HFF-Myc (cell line): ENCODE measurements at regions not wholly inside any gene's neighbourhood (a gene's known extent, or its start where the extent isn't known, plus 50 kb on each side); places are given as distances from the start of the nearest gene placed in this dataset.

Experiments
- DNase-seq: peaks from one replicate; pipeline ENCODE4 v3.0.0-alpha.2; 2011; ENCODE audit warnings: low read depth; ENCODE audit errors: extremely low read depth
- H3K4me3 ChIP-seq: replicated peaks from 2 replicates; pipeline ENCODE4 v1.5.1; 2011; ENCODE audit warnings: low read depth, mild to moderate bottlenecking, control low read depth, low read length
- CTCF ChIP-seq: IDR thresholded peaks from 2 replicates; pipeline ENCODE4 v1.5.1; 2012; ENCODE audit warnings: mild to moderate bottlenecking, low read depth, low read length, control low read depth; ENCODE audit errors: missing control alignments

- DNase-seq, result no peak
- H3K4me3 ChIP-seq, result no peak overlapping the region
- no peak for TF ChIP-seq CTCF
Measured at GRCh38 chr18:52175406-52175805, 164.6 kb upstream of the DCC start.

- no peak overlapping the region for H3K4me3 ChIP-seq
- no peak for DNase-seq
- no peak for TF ChIP-seq CTCF
Measured at GRCh38 chr18:52183107-52183506, 156.9 kb upstream of the DCC start.

GRCh38 chr18:52190195-52190594 is 149.8 kb upstream of the DCC start:
- DNase-seq, result no peak
- no peak for TF ChIP-seq CTCF
- no peak overlapping the region for H3K4me3 ChIP-seq

GRCh38 chr18:52190631-52191030 is 149.4 kb upstream of the DCC start:
- H3K4me3 ChIP-seq, result no peak overlapping the region
- no peak for DNase-seq
- no peak for TF ChIP-seq CTCF

GRCh38 chr18:52200406-52200805 is 139.6 kb upstream of the DCC start:
- no peak for DNase-seq
- TF ChIP-seq CTCF, result no peak
- H3K4me3 ChIP-seq, result no peak overlapping the region

GRCh38 chr18:52200921-52201663 is 138.9 kb upstream of the DCC start:
- TF ChIP-seq CTCF, result no peak
- DNase-seq, result no peak

GRCh38 chr18:52208646-52209045 is 131.4 kb upstream of the DCC start:
- TF ChIP-seq CTCF, result no peak
- DNase-seq, result no peak
- H3K4me3 ChIP-seq, result no peak overlapping the region

More at GRCh38 chr18:52200921-52201663, 138.9 kb upstream of the DCC start:
- H3K4me3 ChIP-seq, result no peak overlapping the region
